ENCODE measurements at regions not wholly inside any gene's neighbourhood (a gene's known extent, or its start where the extent isn't known, plus 50 kb on each side); places are given as distances from the start of the nearest gene placed in this dataset.
"Not testable (repeated sequence)": the region's sequence is repeated elsewhere in the genome, so short reads cannot be mapped to it uniquely, and the experiment has no call there.

DNA sequence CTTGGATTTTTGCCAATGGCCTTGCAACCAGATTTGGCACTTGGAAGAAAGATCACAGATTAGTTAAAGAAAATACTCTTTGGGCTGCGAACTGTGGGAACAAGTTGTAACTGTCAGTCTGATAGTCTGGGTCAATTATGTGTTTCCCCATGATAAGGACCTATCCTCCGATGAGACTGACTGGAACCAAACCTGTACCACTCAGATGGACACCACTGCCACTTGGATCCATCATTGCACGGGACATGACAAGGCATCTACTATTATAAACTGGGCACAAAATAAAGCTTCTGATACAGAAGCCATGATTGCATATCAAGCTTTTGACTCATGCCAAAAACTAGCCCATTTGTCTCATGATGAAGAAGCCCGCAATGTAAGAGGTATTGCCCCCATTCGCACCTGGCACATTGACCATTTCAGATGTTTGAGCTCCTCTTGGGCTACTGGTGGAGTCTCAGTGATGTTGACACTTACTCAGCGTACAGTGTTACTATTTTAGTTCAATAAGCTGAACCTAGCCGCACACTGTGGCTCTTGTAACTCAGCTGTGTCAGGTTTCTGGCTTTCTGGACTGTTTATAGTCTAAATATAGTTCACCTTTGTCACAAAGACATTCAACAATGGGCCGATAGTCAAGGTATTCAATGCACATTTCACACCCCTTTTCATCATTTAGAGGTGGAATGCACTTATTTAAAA, 179.8 kb upstream of the RBBP8 start:
- no peak for FAIRE-seq

DNA sequence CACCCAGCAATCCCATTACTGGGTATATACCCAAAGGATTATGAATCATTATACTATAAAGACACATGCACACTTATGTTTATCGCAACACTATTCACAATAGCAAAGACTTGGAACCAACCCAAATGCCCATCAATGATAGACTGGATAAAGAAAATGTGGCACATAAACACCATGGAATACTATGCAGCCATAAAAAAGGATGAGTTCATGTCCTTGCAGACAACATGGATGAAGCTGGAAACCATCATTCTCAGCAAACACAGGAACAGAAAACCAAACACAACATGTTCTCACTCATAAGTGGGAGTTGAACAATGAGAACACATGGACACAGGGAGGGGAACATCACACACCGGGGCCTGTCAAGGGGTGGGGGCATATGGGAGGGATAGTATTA, 169.1 kb upstream of the RBBP8 start:
- H3K27ac ChIP-seq (ENCODE audit: low read depth in 1 of 3, low read length in 2 of 3); DNase-seq; H3K4me1 ChIP-seq (ENCODE audit: control insufficient read depth in 3 of 3, insufficient read depth in 2 of 3, low read depth in 1 of 3, low read length in 2 of 3); H3K27me3 ChIP-seq (ENCODE audit: control insufficient read depth in 3 of 3, insufficient read depth in 3 of 3, low read length in 3 of 3); H3K9me3 ChIP-seq (ENCODE audit: control insufficient read depth in 2 of 2, insufficient read depth in 1 of 2, low read depth in 1 of 2, low read length in 1 of 2); FAIRE-seq; H3K36me3 ChIP-seq (ENCODE audit: control insufficient read depth in 3 of 3, insufficient read depth in 2 of 3, low read depth in 1 of 3, low read length in 3 of 3); H3K4me3 ChIP-seq (ENCODE audit: low read depth in 1 of 3, low read length in 3 of 3): not testable (repeated sequence)
- WGBS, 3 donors = 94 to 100% (median 98%) methylated on average over 2 of the region's 2 CpGs

More for the DNA sequence above, 179.8 kb upstream of the RBBP8 start:
- WGBS, 3 donors = 78 to 86% (median 79%) methylated on average over 8 of the region's 8 CpGs
- no peak overlapping the region for H3K4me3 ChIP-seq (ENCODE audit: low read depth in 1 of 3, low read length in 3 of 3)
- DNase-seq = no peak
- H3K9me3 ChIP-seq (ENCODE audit: control insufficient read depth in 2 of 2, insufficient read depth in 1 of 2, low read depth in 1 of 2, low read length in 1 of 2) = peaks cover 0 to 3% of the 10 kb centered on the region in 2 donors
- no peaks in the 10 kb centered on the region for H3K27me3 ChIP-seq (ENCODE audit: control insufficient read depth in 3 of 3, insufficient read depth in 3 of 3, low read length in 3 of 3)
- no peaks in the 10 kb centered on the region for H3K4me1 ChIP-seq (ENCODE audit: control insufficient read depth in 3 of 3, insufficient read depth in 2 of 3, low read depth in 1 of 3, low read length in 2 of 3)
- H3K27ac ChIP-seq (ENCODE audit: low read depth in 1 of 3, low read length in 2 of 3) = no peak overlapping the region
- H3K36me3 ChIP-seq (ENCODE audit: control insufficient read depth in 3 of 3, insufficient read depth in 2 of 3, low read depth in 1 of 3, low read length in 3 of 3) = no peaks in the 10 kb centered on the region

DNA sequence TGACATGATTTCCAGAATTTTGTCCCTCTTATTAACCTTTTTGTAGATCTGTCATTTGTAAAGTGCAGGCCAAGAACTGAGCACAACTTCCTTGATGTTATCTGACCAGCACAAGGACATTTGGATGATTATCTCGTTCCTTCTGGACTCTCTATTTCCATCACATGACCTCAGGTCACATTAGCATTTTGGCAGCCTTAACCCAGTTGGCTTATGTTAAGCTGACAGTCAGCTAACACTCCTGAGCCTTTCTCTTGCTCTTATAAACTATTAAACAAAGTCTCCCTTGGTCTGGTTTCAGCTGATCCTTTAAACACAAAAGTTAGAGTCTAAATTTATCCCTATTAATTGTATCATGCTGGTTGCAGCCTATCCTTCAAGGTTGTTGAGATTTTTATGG, 167.2 kb upstream of the RBBP8 start:
- no peaks in the 10 kb centered on the region for H3K4me1 ChIP-seq (ENCODE audit: control insufficient read depth in 3 of 3, insufficient read depth in 2 of 3, low read depth in 1 of 3, low read length in 2 of 3)
- no peaks in the 10 kb centered on the region for H3K27me3 ChIP-seq (ENCODE audit: control insufficient read depth in 3 of 3, insufficient read depth in 3 of 3, low read length in 3 of 3)
- H3K4me3 ChIP-seq (ENCODE audit: low read depth in 1 of 3, low read length in 3 of 3) = no peak overlapping the region
- FAIRE-seq (no peak), DNase-seq (no peak)
- H3K9me3 ChIP-seq (ENCODE audit: control insufficient read depth in 2 of 2, insufficient read depth in 1 of 2, low read depth in 1 of 2, low read length in 1 of 2) = no peaks in the 10 kb centered on the region
- no peaks in the 10 kb centered on the region for H3K36me3 ChIP-seq (ENCODE audit: control insufficient read depth in 3 of 3, insufficient read depth in 2 of 3, low read depth in 1 of 3, low read length in 3 of 3)
- 13 to 38% (median 35%) methylated on average over 1 of the region's 1 CpG for WGBS, 3 donors
- H3K27ac ChIP-seq (ENCODE audit: low read depth in 1 of 3, low read length in 2 of 3) = no peak overlapping the region

DNA sequence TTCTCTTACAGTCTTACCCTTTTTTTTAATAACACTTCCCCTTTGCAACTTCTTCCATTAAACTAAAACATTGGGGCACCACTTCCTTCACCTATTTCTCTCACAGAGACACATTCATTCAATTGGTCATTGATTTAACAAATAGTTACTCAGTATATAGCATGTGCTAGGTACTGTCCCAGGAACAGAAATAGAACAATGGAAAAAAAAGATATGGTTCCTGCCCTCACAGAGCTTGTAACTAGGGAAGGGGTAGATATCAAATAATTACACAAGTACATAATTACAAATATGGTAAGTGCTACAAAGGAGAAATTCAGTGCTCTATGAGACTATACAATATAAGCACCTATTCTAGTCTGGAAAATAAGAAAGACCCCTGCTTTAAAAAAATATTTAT, 165.5 kb upstream of the RBBP8 start:
- Histone ChIP-seq H3K27ac (ENCODE audit: low read depth in 1 of 3, low read length in 2 of 3) (no peak overlapping the region), H3K9me3 (ENCODE audit: control insufficient read depth in 2 of 2, insufficient read depth in 1 of 2, low read depth in 1 of 2, low read length in 1 of 2) (no peaks in the 10 kb centered on the region), H3K4me1 (ENCODE audit: control insufficient read depth in 3 of 3, insufficient read depth in 2 of 3, low read depth in 1 of 3, low read length in 2 of 3) (no peaks in the 10 kb centered on the region), H3K27me3 (ENCODE audit: control insufficient read depth in 3 of 3, insufficient read depth in 3 of 3, low read length in 3 of 3) (no peaks in the 10 kb centered on the region), H3K4me3 (ENCODE audit: low read depth in 1 of 3, low read length in 3 of 3) (no peak overlapping the region), H3K36me3 (ENCODE audit: control insufficient read depth in 3 of 3, insufficient read depth in 2 of 3, low read depth in 1 of 3, low read length in 3 of 3) (no peaks in the 10 kb centered on the region)
- DNase-seq = no peak
- no peak for FAIRE-seq

DNA sequence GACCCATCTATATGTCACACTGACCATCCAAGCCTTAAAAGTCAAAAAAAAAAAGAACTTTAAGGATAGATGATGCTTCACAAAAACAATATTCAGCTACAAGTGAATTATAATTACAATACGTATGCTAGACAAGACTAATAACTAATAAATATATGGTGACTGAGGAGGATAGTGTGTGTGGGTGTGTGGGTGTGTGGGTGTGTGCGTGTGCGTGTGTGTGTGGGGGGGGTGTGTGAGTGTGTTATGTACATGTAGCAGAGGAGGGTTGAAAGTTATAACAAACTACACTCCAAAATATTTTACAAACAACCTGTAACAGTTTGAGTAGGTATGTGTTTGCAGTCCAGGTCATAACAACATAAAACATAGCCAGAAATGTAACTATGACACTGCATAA, 159.2 kb upstream of the RBBP8 start:
- Histone ChIP-seq H3K9me3 (ENCODE audit: control insufficient read depth in 2 of 2, insufficient read depth in 1 of 2, low read depth in 1 of 2, low read length in 1 of 2) (no peaks in the 10 kb centered on the region), H3K27ac (ENCODE audit: low read depth in 1 of 3, low read length in 2 of 3) (no peak overlapping the region), H3K36me3 (ENCODE audit: control insufficient read depth in 3 of 3, insufficient read depth in 2 of 3, low read depth in 1 of 3, low read length in 3 of 3) (no peaks in the 10 kb centered on the region), H3K4me3 (ENCODE audit: low read depth in 1 of 3, low read length in 3 of 3) (no peak overlapping the region), H3K27me3 (ENCODE audit: control insufficient read depth in 3 of 3, insufficient read depth in 3 of 3, low read length in 3 of 3) (no peaks in the 10 kb centered on the region), H3K4me1 (ENCODE audit: control insufficient read depth in 3 of 3, insufficient read depth in 2 of 3, low read depth in 1 of 3, low read length in 2 of 3) (no peaks in the 10 kb centered on the region)
- 82 to 91% (median 86%) methylated on average over 3 of the region's 3 CpGs for WGBS, 3 donors
- FAIRE-seq (no peak), DNase-seq (no peak)

DNA sequence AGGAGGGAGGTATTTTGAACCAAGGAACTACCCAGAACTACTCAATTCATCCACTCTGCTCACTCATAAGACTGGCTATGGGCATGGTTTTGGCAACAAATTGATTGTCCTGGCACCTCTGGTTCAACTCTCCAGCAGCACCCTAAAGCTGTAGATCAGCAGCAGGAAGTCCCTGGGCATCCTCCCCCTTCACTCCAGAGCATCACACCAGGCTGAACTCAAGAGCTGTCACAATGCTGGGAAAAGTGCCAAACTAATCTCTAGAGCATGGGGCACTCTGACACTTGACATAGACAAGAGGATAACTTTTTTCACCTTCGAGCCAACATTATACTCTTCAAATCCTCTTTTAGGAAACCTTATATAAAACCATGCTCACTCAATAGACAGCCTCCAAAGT, 154.1 kb upstream of the RBBP8 start:
- H3K4me1 ChIP-seq (ENCODE audit: control insufficient read depth in 3 of 3, insufficient read depth in 2 of 3, low read depth in 1 of 3, low read length in 2 of 3) = no peaks in the 10 kb centered on the region
- no peak overlapping the region for H3K27ac ChIP-seq (ENCODE audit: low read depth in 1 of 3, low read length in 2 of 3)
- H3K9me3 ChIP-seq (ENCODE audit: control insufficient read depth in 2 of 2, insufficient read depth in 1 of 2, low read depth in 1 of 2, low read length in 1 of 2) = no peaks in the 10 kb centered on the region
- DNase-seq (peak; percentile 18 to 32), FAIRE-seq (no peak)
- 4 to 37% (median 18%) methylated on average over 1 of the region's 1 CpG for WGBS, 3 donors
- H3K36me3 ChIP-seq (ENCODE audit: control insufficient read depth in 3 of 3, insufficient read depth in 2 of 3, low read depth in 1 of 3, low read length in 3 of 3) = no peaks in the 10 kb centered on the region
- H3K27me3 ChIP-seq (ENCODE audit: control insufficient read depth in 3 of 3, insufficient read depth in 3 of 3, low read length in 3 of 3) = no peaks in the 10 kb centered on the region
- H3K4me3 ChIP-seq (ENCODE audit: low read depth in 1 of 3, low read length in 3 of 3) = no peak overlapping the region

DNA sequence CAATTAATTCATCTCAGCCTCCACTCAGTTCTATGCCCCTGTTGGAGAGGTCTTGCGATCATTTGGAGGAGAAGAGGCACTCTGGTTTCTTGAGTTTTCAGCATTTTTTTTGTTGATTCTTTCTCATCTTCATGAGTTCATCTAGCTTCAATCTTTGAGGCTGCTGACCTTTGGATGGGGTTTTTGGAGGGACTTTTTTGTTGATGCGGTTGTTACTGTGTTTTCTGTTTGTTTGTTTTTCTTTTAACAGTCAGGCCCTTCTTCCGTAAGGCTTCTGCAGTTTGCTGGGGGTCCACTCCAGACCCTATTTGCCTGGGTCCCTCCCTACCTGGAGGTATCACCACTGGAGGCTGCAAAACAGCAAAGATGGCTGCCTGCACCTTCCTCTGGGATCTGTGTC, 149.9 kb upstream of the RBBP8 start:
- 79 to 86% (median 84%) methylated on average over 3 of the region's 3 CpGs for WGBS, 3 donors

DNA sequence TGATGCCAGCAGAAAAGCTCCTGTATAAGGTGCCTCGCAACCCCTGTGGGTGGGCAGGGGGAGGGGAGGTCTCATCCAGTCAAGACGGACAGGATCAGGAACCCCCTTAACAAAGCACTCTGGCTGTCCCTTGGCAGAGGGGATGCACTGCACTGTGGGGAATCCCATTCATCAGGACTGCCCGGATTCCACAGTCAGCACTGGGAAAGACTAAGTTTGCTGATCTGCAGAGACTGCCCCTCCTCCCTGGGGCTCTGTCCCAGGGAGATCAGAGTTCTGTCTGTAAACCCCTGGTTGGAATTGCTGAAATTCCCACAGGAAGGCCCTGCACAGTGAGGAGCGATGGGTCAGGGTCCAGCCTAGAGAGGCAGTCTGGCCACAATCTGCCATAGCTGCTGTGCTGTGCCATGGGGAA, 149.5 kb upstream of the RBBP8 start:
- H3K4me3 ChIP-seq (ENCODE audit: low read depth in 1 of 3, low read length in 3 of 3) = no peak overlapping the region
- no peaks in the 10 kb centered on the region for H3K4me1 ChIP-seq (ENCODE audit: control insufficient read depth in 3 of 3, insufficient read depth in 2 of 3, low read depth in 1 of 3, low read length in 2 of 3)
- no peak overlapping the region for H3K27ac ChIP-seq (ENCODE audit: low read depth in 1 of 3, low read length in 2 of 3)
- H3K36me3 ChIP-seq (ENCODE audit: control insufficient read depth in 3 of 3, insufficient read depth in 2 of 3, low read depth in 1 of 3, low read length in 3 of 3) = no peaks in the 10 kb centered on the region
- WGBS, 3 donors = 72 to 82% (median 76%) methylated on average over 4 of the region's 4 CpGs
- no peaks in the 10 kb centered on the region for H3K27me3 ChIP-seq (ENCODE audit: control insufficient read depth in 3 of 3, insufficient read depth in 3 of 3, low read length in 3 of 3)
- FAIRE-seq (no peak), DNase-seq (peak in 1 of 2 donors; percentile 26)
- no peaks in the 10 kb centered on the region for H3K9me3 ChIP-seq (ENCODE audit: control insufficient read depth in 2 of 2, insufficient read depth in 1 of 2, low read depth in 1 of 2, low read length in 1 of 2)

More for the DNA sequence above, 149.9 kb upstream of the RBBP8 start:
- Histone ChIP-seq H3K27ac (ENCODE audit: low read depth in 1 of 3, low read length in 2 of 3) (no peak overlapping the region), H3K9me3 (ENCODE audit: control insufficient read depth in 2 of 2, insufficient read depth in 1 of 2, low read depth in 1 of 2, low read length in 1 of 2) (no peaks in the 10 kb centered on the region), H3K4me1 (ENCODE audit: control insufficient read depth in 3 of 3, insufficient read depth in 2 of 3, low read depth in 1 of 3, low read length in 2 of 3) (no peaks in the 10 kb centered on the region), H3K36me3 (ENCODE audit: control insufficient read depth in 3 of 3, insufficient read depth in 2 of 3, low read depth in 1 of 3, low read length in 3 of 3) (no peaks in the 10 kb centered on the region), H3K4me3 (ENCODE audit: low read depth in 1 of 3, low read length in 3 of 3) (no peak overlapping the region), H3K27me3 (ENCODE audit: control insufficient read depth in 3 of 3, insufficient read depth in 3 of 3, low read length in 3 of 3) (no peaks in the 10 kb centered on the region)
- DNase-seq = no peak
- FAIRE-seq = no peak

DNA sequence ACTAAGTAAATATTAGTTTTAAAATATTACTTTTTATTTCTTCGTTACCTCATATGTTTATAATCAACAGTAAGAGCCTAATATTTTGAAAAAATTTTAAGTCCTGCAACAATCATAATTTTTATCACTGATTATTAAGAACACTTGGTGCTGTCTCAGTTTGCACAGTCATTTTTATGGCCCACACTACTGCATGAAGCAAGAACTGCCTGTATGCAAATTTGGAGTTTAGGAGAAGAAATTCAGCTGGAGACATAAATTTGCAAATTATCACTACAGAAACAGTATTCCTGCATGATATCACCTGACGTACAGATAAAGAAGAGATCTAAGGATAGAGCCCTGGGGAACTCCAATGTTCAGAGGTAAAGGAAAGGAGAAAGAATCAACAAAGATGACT, 144.1 kb upstream of the RBBP8 start:
- Histone ChIP-seq H3K4me1 (ENCODE audit: control insufficient read depth in 3 of 3, insufficient read depth in 2 of 3, low read depth in 1 of 3, low read length in 2 of 3) (peaks cover 0 to 4% (median 0%) of the 10 kb centered on the region in 3 donors), H3K4me3 (ENCODE audit: low read depth in 1 of 3, low read length in 3 of 3) (no peak overlapping the region), H3K36me3 (ENCODE audit: control insufficient read depth in 3 of 3, insufficient read depth in 2 of 3, low read depth in 1 of 3, low read length in 3 of 3) (no peaks in the 10 kb centered on the region), H3K27me3 (ENCODE audit: control insufficient read depth in 3 of 3, insufficient read depth in 3 of 3, low read length in 3 of 3) (no peaks in the 10 kb centered on the region), H3K27ac (ENCODE audit: low read depth in 1 of 3, low read length in 2 of 3) (peak overlapping the region in 1 of 3 donors; percentile 47), H3K9me3 (ENCODE audit: control insufficient read depth in 2 of 2, insufficient read depth in 1 of 2, low read depth in 1 of 2, low read length in 1 of 2) (no peaks in the 10 kb centered on the region)
- no peak for FAIRE-seq
- DNase-seq = peak in 1 of 2 donors; percentile 26
- WGBS, 3 donors = 59 to 67% (median 65%) methylated on average over 2 of the region's 2 CpGs

All from small intestine (tissue), 7 donors.